ENCODE measurements at regions not wholly inside any gene's neighbourhood (a gene's known extent, or its start where the extent isn't known, plus 50 kb on each side); places are given as distances from the start of the nearest gene placed in this dataset.

- no peak for TF ChIP-seq EZH2 (IDR thresholded peaks at IDR 0.05; ENCODE audit: insufficient read depth, poor library complexity, severe bottlenecking)
- TF ChIP-seq EZH2phosphoT487 (IDR thresholded peaks at IDR 0.05; ENCODE audit: insufficient read depth, low read depth), result no peak
Measured at GRCh38 chr3:40911928-40912327, 287.4 kb upstream of the CTNNB1 start.
